Mesothelial cell of epicardium (in vitro differentiated cells): ENCODE measurements at regions not wholly inside any gene's neighbourhood (a gene's known extent, or its start where the extent isn't known, plus 50 kb on each side); places are given as distances from the start of the nearest gene placed in this dataset.

ENCODE experiments used
- DNase-seq, 2 experiments: peaks; one replicate each; pipeline ENCODE4 v3.0.0; 2021; ENCODE audit warnings: low spot score in 2 of 2; ENCODE audit not compliant: unreplicated experiment in 2 of 2
- H3K27ac Mint-ChIP-seq: 2 replicates; pipeline ENCODE4 v1.8.0; 2021; ENCODE audit warnings: mixed read lengths
- H3K27me3 Mint-ChIP-seq: 2 replicates; pipeline ENCODE4 v1.8.0; 2021; ENCODE audit warnings: low read depth, mixed read lengths
- H3K36me3 Mint-ChIP-seq: 2 replicates; pipeline ENCODE4 v1.8.0; 2021; ENCODE audit warnings: mixed read lengths
- H3K4me1 Mint-ChIP-seq: 2 replicates; pipeline ENCODE4 v1.8.0; 2021; ENCODE audit warnings: mixed read lengths
- H3K4me3 Mint-ChIP-seq: 2 replicates; pipeline ENCODE4 v1.8.0; 2021; ENCODE audit warnings: mild to moderate bottlenecking, moderate library complexity, mixed read lengths
- H3K9me3 Mint-ChIP-seq: 2 replicates; pipeline ENCODE4 v1.8.0; 2021; ENCODE audit warnings: mixed read lengths
- CTCF ChIP-seq: fragments of 200-600 bp; sonication (generic); IDR thresholded peaks from one replicate; pipeline ENCODE4 v1.5.0; 2021; ENCODE audit warnings: antibody characterized with exemption; ENCODE audit not compliant: unreplicated experiment

DNA sequence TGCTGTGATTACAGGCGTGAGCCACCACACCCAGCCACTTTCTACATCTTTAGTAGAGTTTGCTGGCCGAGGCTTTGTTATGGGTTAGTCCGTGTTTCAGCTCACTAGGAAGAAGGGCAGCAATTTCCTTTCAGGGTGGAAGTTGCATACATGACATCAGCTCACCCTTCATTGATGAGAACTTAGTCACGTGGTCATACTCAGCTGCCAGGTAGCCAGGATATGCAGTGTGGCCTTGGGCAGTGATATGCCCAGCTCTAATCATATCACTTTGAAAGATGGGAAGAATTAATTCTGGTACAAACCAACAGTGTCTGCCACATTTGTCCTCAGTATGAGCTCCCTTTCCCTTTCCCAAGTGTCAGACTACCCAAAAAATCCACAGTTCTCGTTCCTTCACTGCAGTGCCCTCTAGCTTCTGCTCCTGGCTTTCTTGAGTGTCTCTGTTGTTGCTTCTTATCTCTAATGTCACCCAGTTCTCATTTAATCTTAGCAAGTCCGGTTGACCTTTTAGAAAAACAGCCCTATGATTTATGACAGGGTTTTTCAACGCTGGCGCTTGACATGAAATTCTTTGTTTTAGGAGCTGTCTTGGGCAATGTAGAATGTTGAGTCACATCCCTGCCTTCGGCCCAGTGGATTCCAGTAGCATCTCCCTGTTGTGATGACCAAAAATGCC, 108.7 kb upstream of the ITGB1 start:
- H3K27ac Mint-ChIP-seq = no peak overlapping the region
- H3K27me3 Mint-ChIP-seq = no peaks in the 10 kb centered on the region
- no peak overlapping the region for H3K4me3 Mint-ChIP-seq
- no peaks in the 10 kb centered on the region for H3K36me3 Mint-ChIP-seq
- TF ChIP-seq CTCF = no peak
- H3K9me3 Mint-ChIP-seq = peaks cover 6% of the 10 kb centered on the region
- no peak for DNase-seq
- H3K4me1 Mint-ChIP-seq = peaks cover 8% of the 10 kb centered on the region

GRCh38 chr10:33065111-33065510, 107.1 kb upstream of the ITGB1 start:
- H3K27ac Mint-ChIP-seq = no peak overlapping the region

GRCh38 chr10:33064706-33065105, 106.7 kb upstream of the ITGB1 start:
- peaks cover 12% of the 10 kb centered on the region for H3K9me3 Mint-ChIP-seq
- no peaks in the 10 kb centered on the region for H3K4me1 Mint-ChIP-seq
- no peak overlapping the region for H3K4me3 Mint-ChIP-seq
- no peaks in the 10 kb centered on the region for H3K27me3 Mint-ChIP-seq
- H3K27ac Mint-ChIP-seq = no peak overlapping the region
- no peak for DNase-seq
- H3K36me3 Mint-ChIP-seq = no peaks in the 10 kb centered on the region
- TF ChIP-seq CTCF = no peak

More at GRCh38 chr10:33065111-33065510, 107.1 kb upstream of the ITGB1 start:
- DNase-seq = no peak
- Mint-ChIP-seq H3K36me3 (no peaks in the 10 kb centered on the region), H3K27me3 (no peaks in the 10 kb centered on the region), H3K4me1 (no peaks in the 10 kb centered on the region), H3K9me3 (peaks cover 9% of the 10 kb centered on the region), H3K4me3 (no peak overlapping the region)
- no peak for TF ChIP-seq CTCF

GRCh38 chr10:33057620-33058019, 99.6 kb upstream of the ITGB1 start:
- H3K27ac Mint-ChIP-seq = no peak overlapping the region
- no peaks in the 10 kb centered on the region for H3K36me3 Mint-ChIP-seq
- no peak for TF ChIP-seq CTCF
- no peaks in the 10 kb centered on the region for H3K4me1 Mint-ChIP-seq
- peaks cover 11% of the 10 kb centered on the region for H3K9me3 Mint-ChIP-seq
- H3K4me3 Mint-ChIP-seq = no peak overlapping the region
- H3K27me3 Mint-ChIP-seq = no peaks in the 10 kb centered on the region
- DNase-seq = no peak

- DNase-seq = no peak
- H3K9me3 Mint-ChIP-seq = peaks cover 6% of the 10 kb centered on the region
- H3K27me3 Mint-ChIP-seq = no peaks in the 10 kb centered on the region
- no peaks in the 10 kb centered on the region for H3K36me3 Mint-ChIP-seq
- no peak for TF ChIP-seq CTCF
- H3K4me1 Mint-ChIP-seq = no peaks in the 10 kb centered on the region
- no peak overlapping the region for H3K4me3 Mint-ChIP-seq
- H3K27ac Mint-ChIP-seq = no peak overlapping the region
Observed at GRCh38 chr10:33056828-33057596, 99.0 kb upstream of the ITGB1 start.
